IPS-NIHi7 (cell line): ENCODE measurements at regions not wholly inside any gene's neighbourhood (a gene's known extent, or its start where the extent isn't known, plus 50 kb on each side); places are given as distances from the start of the nearest gene placed in this dataset.

ENCODE experiments used
- DNase-seq: peaks from one replicate; pipeline ENCODE4 v3.0.0; 2012; ENCODE audit warnings: mixed read lengths; ENCODE audit errors: extremely low spot score

DNA sequence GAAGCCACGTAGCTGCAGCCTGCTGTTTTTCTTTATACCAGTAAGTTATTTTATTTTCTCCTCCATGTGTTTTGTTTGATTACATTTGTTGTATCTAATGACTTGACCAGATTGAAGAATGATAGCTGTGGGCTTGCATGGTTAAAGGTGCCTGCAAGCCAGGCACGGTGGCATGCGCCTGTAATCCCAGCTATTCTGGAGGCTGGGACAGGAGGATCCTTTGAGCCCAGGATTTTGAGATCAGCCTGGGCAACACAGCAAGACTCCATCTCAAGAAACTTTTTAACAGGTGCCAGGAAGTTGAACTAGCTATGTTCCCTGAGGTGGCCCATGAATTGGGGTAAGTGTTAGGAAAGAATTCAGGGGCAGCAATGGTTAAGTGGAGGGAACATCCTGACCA is 179.4 kb downstream of the IRS1 start:
- no peak for DNase-seq

DNA sequence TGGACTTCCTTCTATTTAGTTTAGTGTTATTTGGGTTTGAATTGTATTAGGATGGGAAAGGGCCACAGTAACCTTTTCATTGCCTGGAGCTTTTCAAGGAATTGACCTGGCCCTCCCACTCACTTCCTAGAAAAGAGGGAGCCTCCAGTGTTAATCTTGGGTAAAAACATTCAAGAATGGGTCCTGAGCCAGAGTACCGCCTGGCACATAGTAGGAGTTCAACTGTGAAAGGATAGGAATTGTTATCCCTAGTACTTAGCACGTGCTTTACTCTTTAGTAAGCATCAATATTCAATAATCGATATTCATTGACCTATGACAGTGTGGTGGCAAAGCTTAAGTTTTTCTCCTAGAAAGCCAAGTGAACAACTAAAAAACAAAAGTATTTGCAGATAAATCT is 179.9 kb downstream of the IRS1 start:
- DNase-seq = no peak

DNA sequence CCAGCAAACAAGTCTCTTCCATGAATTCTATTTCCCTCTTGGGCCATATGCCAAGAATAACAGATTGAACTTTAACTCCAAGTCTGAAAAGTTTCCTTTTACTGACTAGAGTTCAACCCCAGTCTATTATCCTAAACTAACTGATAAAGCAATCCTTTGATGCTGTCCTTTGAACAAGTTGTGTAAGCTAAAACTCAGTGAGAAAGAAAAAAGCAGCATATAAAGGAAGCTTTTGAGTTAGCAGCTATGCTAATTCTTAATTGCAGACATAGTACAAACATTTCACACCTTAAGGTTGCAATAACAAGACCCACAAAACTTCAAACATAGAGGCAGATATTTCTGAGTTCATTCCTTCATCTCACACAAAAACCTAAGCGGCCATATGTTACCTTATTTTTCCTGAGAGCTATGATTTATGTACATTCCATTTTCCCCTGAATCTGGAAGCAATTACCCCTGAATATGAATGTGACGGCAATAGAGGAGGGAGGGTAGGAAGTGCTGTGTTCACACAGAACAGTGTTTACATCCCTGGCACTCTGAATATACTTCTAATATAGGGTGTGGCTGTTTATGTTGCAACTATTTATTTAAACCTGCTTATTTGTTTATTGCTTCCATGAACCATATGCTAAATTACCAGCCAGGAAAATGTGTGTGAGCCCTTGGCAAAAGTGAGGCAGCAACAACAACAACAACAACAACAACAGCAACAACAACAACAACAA is 180.6 kb downstream of the IRS1 start:
- DNase-seq = no peak

DNA sequence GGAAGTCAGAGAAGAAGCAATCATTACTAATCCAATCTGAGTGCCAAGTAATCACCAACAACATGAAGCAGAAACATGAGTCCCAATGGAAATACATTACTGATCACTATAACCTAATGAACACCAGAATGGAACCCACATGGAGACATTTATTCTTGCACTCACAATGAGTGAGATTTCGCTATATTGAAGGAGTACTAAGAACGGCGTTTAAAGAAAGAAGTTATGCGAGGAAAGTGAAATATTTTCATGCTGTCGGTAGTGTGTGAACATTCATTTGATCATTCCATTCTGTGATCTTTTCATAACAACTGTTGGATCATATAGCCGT is 181.1 kb downstream of the IRS1 start:
- no peak for DNase-seq

DNA sequence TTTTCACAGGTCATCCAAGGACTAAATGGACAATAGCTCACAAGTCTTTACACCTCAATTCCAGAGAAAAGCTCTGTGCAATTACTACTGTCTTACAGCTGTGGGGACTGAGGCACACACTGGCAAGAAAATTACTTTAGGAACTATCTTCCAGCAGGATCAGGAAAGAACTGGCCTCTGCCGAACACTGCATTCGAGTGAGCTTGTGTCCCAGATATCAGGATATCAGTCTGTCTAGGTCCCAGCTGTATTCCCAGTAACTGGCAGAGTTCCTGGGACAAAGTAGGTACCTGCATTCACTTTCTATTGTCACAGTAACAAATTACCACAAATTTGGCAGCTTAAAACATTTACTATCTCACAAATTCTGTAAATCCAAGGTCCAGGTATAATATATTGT is 183.7 kb downstream of the IRS1 start:
- DNase-seq = no peak

DNA sequence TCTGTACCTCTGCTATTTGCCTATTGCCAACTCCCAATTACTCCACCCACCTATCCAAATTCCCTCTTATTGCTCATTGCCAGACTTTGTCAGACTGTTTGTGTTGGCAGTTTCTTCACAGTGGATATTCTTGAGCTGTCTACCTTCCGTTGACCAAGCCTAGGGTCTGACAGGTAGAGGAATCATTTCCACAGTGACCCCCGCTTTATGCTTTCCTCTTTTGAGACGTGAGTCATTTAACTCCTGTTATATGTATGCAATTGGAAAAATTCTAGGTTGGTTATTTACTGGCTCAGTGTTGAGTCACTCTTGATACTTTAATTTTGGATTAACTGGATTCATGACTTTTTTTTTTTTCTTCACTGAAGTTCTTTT is 187.7 kb downstream of the IRS1 start:
- DNase-seq = no peak

DNA sequence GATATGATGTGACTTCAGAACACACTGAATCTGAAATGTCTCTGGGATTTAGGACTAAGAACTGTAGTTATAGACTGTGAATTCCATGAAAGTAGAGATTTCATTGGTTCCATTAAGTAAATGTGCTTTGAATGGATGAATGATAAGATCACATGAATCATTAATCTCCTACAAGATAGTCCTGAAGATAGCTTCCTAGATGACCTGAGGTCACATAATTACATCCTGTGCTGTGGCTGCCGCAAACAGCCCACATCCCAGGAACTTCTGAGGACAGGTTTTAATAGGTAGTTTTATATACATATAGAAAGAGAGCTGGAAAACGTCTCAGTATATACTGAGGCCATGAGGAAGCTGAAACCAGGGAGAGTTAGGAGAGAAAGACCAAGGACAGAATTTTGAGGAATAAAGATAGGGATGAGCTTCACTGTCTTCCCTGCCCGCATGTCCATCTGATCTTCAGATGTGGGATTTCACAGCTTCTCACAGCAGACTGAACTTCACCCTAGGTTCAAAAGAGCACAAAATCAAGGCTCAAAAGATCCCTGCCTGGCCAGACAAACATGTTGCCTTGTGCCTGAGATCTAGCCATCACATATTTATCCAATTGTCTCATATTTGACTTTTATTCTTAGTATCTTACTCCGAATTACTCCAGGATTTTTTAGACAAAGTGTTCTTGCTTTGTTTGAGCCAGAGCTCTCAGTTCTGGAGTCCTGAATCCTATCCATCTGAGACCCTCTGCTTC is 188.2 kb downstream of the IRS1 start:
- no peak for DNase-seq

DNA sequence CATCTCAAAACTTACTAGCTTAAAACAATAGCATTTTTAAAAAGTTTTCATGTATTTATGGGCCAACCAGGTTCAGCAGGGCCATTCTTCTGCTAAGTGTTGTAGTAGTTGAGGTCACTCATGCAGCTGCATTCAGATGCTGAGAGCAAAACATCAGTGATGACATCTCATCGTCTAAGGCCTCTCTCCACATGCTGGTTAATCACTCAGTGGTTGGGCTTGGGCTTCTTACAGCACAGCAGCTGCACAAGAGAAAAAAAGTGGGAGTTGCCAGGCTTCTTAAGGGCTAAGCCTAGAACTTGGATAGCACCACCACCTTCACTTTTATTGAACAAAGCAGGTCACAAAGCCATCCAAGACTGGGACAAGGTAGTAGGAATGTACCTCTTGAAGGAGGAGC is 190.3 kb downstream of the IRS1 start:
- no peak for DNase-seq

DNA sequence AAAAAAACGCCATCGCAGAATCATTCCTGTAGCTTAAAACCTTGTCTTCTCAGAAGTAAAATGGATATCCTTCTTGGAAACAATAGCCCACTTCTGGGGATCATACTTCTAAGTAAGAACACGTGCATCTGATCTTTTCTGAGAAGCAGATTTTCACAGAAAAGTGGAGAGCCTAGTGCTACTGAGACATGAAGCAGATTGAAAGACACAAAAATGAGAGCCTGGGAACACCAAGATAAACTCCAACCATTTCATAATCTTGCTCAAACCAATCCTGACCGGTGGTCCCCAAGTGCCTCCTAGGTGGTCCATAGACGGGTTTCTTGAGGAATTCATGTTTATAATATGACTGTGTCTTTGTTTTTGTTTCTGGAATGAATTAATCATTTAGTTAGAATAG is 191.2 kb downstream of the IRS1 start:
- DNase-seq = no peak

DNA sequence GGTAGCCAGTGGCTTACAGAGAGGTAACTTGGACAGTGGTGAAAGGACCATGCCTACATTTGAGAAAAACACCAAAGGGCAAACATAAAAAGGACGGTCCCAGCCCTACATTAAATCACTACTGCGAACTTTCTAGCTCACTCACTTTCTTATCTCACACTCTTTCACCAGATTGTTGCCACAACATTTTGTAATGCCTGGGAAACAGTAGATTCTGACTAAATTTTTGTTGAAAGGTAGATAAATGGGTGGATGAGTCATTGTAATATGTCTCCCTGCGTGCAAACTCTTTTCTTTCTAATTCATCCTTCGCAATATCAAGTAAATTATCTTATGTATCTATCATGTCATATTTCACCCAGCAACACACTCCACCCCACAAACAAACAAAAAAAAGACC is 192.2 kb downstream of the IRS1 start:
- DNase-seq = no peak

DNA sequence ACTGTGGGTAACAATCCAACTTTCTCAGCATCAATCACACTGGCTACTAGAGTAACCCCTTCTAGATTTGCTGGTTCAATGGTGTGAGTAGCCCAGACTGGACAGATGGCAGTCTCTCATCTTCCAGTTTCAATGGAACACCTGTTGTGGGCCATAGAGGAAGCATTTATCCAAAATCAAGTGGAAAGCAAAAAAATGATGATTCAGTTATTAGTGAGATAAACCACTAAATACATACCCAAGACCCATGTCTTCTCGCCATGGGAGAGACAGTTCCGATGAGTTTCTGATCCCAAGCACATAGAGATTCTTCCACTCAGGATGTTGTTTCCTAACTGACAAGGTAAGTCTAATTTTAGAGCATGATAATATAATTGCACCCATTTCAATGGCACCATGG is 194.0 kb downstream of the IRS1 start:
- DNase-seq = no peak

DNA sequence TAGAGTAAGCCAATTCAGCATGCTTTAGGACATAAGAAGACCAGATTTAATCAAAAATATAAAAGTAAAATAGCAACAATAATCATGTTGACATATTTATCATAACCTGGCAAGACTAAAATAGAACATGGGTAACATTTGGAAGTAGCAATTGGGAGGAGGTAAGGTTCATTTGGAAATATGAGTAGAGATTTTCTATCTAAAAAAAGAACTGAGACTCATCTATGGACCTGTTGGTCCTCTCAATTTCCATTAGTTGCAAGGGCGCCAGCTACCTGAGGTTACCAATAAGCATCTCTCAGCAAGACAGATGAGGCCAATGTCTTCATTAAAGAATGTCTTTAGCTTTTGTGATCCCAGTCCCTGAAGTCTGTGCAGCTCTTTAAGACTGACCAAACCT is 196.0 kb downstream of the IRS1 start:
- no peak for DNase-seq

DNA sequence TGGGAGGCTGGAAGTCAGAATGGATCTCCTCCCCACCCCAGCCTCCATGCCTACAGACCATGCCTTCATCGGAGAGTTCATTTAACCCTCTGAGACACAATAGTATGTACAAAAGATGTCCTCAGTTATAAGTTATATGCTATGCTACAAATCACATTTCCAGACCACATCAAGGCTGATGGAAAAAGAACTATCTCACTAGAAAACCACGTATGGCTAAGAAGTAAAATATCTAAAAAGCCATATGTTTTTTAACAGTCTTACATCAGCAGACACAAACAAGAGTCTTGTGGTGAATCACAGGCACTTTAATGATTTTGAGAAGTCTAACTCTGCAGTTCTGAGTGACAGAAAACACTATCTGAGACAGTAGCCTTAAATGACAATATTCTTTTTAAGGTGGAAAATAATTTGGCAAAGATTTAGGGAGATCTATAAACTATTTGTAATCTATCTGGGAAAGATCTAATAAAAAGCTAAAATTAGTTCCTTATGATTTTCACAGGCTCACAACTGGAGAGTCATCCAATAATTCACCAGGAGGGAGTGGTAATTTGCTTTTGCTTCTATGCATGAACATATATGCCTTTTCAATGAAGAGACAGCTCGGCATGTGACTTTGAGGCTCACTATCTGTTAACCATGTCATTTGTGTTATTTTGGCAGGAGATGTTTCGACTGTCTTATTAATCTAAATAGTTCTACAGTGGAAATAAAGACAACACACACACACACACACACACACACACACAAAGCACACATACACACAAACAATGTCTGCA is 197.5 kb downstream of the IRS1 start:
- DNase-seq = no peak

DNA sequence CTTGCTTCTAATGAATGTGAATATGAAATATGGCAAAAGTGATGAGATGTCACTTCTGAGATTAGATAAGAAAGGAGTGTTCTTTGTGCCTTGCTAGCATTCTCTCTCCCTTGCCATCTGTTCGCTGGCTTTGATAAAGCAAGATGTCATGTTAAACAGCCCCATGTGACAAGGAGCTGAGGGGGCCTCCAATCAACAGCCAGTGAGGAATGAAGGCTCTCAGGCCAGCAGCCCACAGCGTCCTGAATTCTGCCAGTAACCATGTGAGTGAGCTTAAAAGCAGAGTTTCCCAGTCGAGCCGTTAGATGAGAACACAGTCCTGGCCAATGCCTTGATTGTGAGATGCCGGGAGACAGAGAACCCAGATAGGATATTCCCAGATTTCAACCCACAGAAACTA is 198.8 kb downstream of the IRS1 start:
- no peak for DNase-seq

DNA sequence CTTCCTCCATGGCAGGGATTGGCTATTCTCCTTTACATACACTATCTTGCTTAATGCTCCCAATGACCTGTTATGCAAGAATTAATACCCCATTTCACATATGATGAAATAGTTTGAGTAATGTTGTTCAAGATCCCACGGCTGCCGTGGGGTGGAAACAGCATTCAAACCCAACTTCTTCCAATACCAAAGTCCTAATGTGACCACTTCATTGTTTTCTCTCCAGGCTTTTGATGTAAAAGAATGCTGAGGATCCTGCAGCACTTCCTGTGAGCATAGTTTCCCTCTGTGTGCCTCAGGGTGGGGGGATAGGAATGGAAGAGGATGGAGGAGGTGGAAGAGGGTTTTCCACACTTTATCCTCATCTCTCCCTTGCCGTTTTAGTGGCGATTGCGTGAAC is 199.4 kb downstream of the IRS1 start:
- peak; percentile 20 for DNase-seq

DNA sequence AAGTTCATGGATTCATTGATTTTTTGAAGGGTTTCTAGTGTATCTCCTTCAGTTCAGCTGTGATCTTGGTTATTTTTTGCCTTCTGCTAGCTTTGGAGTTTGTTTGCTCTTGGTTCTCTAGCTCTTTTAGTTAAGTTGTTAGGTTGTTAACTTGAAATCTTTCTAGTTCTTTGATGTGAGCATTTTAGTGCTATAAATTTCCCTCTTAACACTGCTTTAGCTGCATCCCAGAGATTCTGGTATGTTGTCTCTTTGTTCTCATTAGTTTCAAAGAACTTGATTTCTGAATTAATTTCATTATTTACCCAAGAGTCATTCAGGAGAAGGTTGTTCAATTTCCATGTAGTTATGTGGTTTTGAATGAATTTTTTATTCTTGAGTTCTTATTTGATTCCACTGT is 210.6 kb downstream of the IRS1 start:
- DNase-seq = no peak

DNA sequence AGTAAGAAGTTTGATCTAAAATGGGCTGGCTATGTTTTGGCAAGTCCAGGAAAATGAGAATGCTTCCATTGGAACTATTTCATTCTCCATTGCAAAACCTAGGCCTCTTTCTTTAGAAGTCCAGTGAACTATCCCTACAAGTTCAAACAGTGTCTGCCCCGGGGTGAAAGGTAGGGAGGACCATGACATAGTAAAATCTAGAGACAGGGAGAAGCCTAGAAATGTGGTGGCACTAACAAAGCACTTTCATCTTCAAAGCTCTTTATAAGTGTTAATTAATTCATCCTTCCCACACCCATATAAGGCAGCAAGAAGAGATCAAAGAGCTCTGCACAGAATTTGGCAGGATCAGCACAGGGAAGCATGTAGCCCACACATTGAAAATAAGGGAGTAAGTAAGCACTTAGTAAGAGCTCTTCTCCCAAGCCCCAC is 214.5 kb downstream of the IRS1 start:
- no peak for DNase-seq

DNA sequence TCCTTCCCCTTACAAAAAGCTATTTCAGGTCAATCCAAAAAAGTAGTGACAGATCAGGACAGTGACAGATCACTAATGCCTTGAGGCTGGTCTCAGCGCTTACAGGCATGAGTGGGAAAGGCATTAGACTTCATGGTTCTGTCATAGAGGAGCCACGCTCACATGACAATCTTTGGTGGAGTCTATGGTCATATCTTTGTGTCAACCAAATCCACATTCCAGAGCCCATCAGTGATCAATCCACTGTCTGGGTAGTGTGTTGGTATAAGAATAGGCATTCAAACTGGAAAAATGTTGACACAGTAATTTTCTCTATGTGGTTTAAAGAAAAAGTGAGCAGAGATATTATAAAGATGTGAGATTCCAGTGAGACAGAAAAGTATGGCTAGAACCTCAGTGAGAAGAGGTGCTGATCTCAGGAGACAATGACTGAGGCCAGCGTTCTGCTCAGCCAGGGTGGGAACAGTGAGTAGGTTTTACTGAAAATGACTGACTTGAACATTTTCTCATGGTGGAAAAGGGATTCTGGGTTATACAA is 215.0 kb downstream of the IRS1 start:
- DNase-seq = no peak

DNA sequence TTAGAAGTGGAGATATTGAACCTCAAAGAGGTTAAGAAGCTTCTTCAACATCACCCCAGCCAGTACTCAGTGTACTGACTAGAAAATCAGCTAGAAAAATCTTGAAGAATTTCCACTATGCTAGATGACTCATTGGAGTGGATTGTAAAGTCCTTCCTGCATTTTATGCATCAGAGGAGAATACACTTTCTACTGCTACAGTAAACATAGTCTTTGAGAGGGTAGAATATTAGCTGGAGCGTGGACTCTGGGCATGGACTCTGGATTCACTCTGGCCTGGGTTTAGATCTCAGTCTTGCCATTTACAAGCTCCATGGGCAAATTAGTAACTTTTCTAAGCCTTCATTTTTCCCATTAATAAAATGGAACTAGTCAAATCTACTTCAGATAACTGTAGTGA is 215.9 kb downstream of the IRS1 start:
- DNase-seq = no peak

DNA sequence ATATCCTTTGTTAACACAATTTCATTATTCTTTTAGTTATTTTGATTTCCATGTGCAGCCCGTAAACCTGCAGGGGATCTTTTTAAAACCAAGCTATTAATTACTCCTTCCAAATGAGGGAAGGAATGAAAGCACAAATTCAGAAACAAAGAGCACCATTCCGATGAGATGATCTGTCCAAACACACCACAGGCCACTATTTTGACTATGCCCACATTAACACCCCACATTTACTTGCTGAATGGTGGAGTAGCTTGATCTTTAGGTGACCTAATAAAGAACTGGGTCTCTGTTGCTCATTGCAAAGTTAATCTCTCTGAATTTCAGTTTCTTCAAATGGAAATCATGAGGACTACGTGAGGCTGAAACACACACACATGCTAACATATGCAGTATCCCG is 218.0 kb downstream of the IRS1 start:
- DNase-seq = no peak

DNA sequence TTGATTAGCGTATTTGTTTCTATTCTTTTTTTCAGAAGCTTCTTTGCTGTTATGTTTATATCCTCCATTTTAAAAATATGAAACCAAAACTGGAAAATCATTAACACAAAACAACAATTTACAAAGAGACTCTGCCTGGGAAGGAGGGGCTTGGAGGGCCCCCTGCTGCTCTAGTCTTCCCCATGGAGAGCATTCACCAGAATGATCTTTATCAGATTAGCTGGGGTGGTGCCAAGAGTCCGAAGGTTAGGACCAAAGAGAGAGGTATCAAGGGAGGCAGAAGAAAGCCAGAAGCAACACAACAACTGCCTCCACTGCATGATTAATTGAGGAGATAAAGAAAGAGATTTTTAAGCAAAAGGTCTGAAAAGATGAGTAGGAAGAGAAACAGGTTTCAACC is 218.6 kb downstream of the IRS1 start:
- no peak for DNase-seq

DNA sequence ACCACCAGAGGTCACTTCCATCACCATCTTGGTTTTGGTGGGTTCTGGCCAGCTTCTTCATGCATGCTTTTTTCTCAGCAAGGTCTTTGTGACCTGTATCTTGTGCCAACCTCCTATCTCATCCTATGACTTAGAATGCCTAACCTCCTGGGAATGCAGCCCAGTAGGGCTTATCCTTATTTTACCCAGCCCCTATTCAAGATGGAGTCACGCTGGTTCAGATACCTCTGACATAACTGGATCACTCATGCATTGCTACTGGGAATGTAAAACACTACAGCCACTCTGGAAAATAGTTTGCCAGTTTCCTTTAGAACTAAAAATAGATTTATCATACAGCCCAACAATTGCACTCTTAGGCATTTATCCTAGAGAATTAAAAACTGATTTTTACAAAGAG is 219.2 kb downstream of the IRS1 start:
- DNase-seq = no peak

DNA sequence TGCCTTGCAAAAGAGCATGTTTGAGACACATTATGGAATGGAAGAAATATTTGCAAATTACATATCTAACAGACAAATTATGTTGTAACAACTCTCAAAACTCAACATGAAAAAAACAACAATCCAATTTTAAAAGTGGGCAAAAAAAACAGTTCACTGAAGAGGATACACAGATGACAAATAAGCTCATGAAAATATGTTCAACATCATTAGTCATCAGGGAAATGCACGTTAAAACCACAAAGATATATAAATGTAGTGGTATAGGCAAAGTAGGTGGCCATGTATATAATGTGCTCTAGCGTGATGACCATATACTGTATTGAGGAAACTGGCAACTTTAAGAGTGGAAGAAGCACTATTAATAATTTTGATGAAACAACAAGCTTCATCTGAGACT is 220.1 kb downstream of the IRS1 start:
- no peak for DNase-seq
